NB4 (cell line): ENCODE measurements at regions not wholly inside any gene's neighbourhood (a gene's known extent, or its start where the extent isn't known, plus 50 kb on each side); places are given as distances from the start of the nearest gene placed in this dataset.

Experiments
- CTCF ChIP-seq: IDR thresholded peaks from one replicate; pipeline ENCODE4 v1.5.1; 2012; ENCODE audit warnings: low read depth, low read length
- MAX ChIP-seq: IDR thresholded peaks from 2 replicates; pipeline ENCODE4 v1.6.1; 2011; ENCODE audit warnings: low read depth, low read length
- POLR2A ChIP-seq: IDR thresholded peaks from 2 replicates; pipeline ENCODE4 v1.6.1; 2011; ENCODE audit warnings: mild to moderate bottlenecking; ENCODE audit not compliant: insufficient read length; ENCODE audit errors: extremely low read depth

- TF ChIP-seq POLR2A (no peak), CTCF (no peak), MAX (no peak)
Observed at GRCh38 chr2:212713681-212714080, 175.1 kb upstream of the ERBB4 start.
